ENCODE measurements at regions not wholly inside any gene's neighbourhood (a gene's known extent, or its start where the extent isn't known, plus 50 kb on each side); places are given as distances from the start of the nearest gene placed in this dataset.

DNA sequence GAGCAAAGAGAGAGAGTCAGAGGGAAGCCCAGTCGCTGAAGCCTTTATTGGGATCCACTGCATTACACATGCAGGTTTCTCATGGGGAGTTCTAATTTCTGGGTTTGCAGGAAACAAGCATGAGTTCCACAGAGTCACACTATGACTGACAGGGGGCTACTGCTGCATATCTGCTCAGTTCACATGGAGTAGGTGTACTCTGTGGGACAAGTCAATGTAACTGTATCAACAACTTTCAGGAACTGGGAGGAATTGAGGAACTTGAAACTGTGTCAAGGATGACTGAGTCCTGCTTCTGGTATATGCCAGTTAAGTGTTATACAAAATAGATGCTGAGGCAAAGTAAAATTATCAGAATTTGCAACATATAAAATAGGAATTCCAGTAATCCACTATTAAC is 110.8 kb downstream of the NPAP1 start:
- TF ChIP-seq EP300 (IDR thresholded peaks at IDR 0.05) (no peak), ZSCAN20 (CRISPR knock-in tag; IDR thresholded peaks at IDR 0.05) (no peak), MYC (IDR thresholded peaks at IDR 0.05; ENCODE audit: borderline replicate concordance, low read length) (no peak), SREBF2 (IDR thresholded peaks at IDR 0.05) (no peak), RFX5 (IDR thresholded peaks at IDR 0.05) (no peak), CEBPB (IDR thresholded peaks at IDR 0.05) (no peak), NR3C1 (IDR thresholded peaks at IDR 0.05) (no peak), MAFK (IDR thresholded peaks at IDR 0.05; ENCODE audit: partially characterized antibody) (no peak), SMC3 (IDR thresholded peaks at IDR 0.05) (no peak)
- TF ChIP-seq, protein P1, sequence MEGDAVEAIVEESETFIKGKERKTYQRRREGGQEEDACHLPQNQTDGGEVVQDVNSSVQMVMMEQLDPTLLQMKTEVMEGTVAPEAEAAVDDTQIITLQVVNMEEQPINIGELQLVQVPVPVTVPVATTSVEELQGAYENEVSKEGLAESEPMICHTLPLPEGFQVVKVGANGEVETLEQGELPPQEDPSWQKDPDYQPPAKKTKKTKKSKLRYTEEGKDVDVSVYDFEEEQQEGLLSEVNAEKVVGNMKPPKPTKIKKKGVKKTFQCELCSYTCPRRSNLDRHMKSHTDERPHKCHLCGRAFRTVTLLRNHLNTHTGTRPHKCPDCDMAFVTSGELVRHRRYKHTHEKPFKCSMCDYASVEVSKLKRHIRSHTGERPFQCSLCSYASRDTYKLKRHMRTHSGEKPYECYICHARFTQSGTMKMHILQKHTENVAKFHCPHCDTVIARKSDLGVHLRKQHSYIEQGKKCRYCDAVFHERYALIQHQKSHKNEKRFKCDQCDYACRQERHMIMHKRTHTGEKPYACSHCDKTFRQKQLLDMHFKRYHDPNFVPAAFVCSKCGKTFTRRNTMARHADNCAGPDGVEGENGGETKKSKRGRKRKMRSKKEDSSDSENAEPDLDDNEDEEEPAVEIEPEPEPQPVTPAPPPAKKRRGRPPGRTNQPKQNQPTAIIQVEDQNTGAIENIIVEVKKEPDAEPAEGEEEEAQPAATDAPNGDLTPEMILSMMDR (IDR thresholded peaks at IDR 0.05) = no peak
- TF ChIP-seq, protein P2, sequence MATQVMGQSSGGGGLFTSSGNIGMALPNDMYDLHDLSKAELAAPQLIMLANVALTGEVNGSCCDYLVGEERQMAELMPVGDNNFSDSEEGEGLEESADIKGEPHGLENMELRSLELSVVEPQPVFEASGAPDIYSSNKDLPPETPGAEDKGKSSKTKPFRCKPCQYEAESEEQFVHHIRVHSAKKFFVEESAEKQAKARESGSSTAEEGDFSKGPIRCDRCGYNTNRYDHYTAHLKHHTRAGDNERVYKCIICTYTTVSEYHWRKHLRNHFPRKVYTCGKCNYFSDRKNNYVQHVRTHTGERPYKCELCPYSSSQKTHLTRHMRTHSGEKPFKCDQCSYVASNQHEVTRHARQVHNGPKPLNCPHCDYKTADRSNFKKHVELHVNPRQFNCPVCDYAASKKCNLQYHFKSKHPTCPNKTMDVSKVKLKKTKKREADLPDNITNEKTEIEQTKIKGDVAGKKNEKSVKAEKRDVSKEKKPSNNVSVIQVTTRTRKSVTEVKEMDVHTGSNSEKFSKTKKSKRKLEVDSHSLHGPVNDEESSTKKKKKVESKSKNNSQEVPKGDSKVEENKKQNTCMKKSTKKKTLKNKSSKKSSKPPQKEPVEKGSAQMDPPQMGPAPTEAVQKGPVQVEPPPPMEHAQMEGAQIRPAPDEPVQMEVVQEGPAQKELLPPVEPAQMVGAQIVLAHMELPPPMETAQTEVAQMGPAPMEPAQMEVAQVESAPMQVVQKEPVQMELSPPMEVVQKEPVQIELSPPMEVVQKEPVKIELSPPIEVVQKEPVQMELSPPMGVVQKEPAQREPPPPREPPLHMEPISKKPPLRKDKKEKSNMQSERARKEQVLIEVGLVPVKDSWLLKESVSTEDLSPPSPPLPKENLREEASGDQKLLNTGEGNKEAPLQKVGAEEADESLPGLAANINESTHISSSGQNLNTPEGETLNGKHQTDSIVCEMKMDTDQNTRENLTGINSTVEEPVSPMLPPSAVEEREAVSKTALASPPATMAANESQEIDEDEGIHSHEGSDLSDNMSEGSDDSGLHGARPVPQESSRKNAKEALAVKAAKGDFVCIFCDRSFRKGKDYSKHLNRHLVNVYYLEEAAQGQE (IDR thresholded peaks at IDR 0.05) = no peak

Data from A549 (cell line).